ENCODE measurements at regions not wholly inside any gene's neighbourhood (a gene's known extent, or its start where the extent isn't known, plus 50 kb on each side); places are given as distances from the start of the nearest gene placed in this dataset.

- TF ChIP-seq CTCF (IDR thresholded peaks at IDR 0.05; ENCODE audit: low read depth, low read length, missing control alignments): no peak
- H3K4me3 ChIP-seq (replicated peaks; ENCODE audit: low read depth, low read length): no peak overlapping the region
- DNase-seq (ENCODE audit: extremely low read depth, low read depth): no peak
These were observed 537.2 kb downstream of the XPNPEP1 start for GRCh38 chr10:109386101-109386500.

- H3K4me3 ChIP-seq (replicated peaks; ENCODE audit: low read depth, low read length): no peak overlapping the region
- TF ChIP-seq CTCF (IDR thresholded peaks at IDR 0.05; ENCODE audit: low read depth, low read length, missing control alignments): no peak
- DNase-seq (ENCODE audit: extremely low read depth, low read depth): no peak
These were observed 544.1 kb downstream of the XPNPEP1 start for GRCh38 chr10:109379186-109379585.

GRCh38 chr10:109374215-109374614, 549.1 kb downstream of the XPNPEP1 start:
- no peak for TF ChIP-seq CTCF (IDR thresholded peaks at IDR 0.05; ENCODE audit: low read depth, low read length, missing control alignments)
- DNase-seq (ENCODE audit: extremely low read depth, low read depth): no peak
- H3K4me3 ChIP-seq (replicated peaks; ENCODE audit: low read depth, low read length): no peak overlapping the region

- no peak for TF ChIP-seq CTCF (IDR thresholded peaks at IDR 0.05; ENCODE audit: low read depth, low read length, missing control alignments)
- no peak for DNase-seq (ENCODE audit: extremely low read depth, low read depth)
- H3K4me3 ChIP-seq (replicated peaks; ENCODE audit: low read depth, low read length): no peak overlapping the region
These were observed 564.0 kb downstream of the XPNPEP1 start for GRCh38 chr10:109359316-109359715.

- no peak for DNase-seq (ENCODE audit: extremely low read depth, low read depth)
- no peak for TF ChIP-seq CTCF (IDR thresholded peaks at IDR 0.05; ENCODE audit: low read depth, low read length, missing control alignments)
- H3K4me3 ChIP-seq (replicated peaks; ENCODE audit: low read depth, low read length): no peak overlapping the region
These were observed 565.0 kb downstream of the XPNPEP1 start for GRCh38 chr10:109358325-109358724.

GRCh38 chr10:109348324-109348723, 575.0 kb downstream of the XPNPEP1 start:
- DNase-seq (ENCODE audit: extremely low read depth, low read depth): no peak
- H3K4me3 ChIP-seq (replicated peaks; ENCODE audit: low read depth, low read length): no peak overlapping the region
- no peak for TF ChIP-seq CTCF (IDR thresholded peaks at IDR 0.05; ENCODE audit: low read depth, low read length, missing control alignments)

GRCh38 chr10:109343293-109343692, 580.0 kb downstream of the XPNPEP1 start:
- H3K4me3 ChIP-seq (replicated peaks; ENCODE audit: low read depth, low read length): no peak overlapping the region
- DNase-seq (ENCODE audit: extremely low read depth, low read depth): peak; percentile 19
- TF ChIP-seq CTCF (IDR thresholded peaks at IDR 0.05; ENCODE audit: low read depth, low read length, missing control alignments): no peak
